Astrocyte (in vitro differentiated cells and primary cell): ENCODE measurements at regions not wholly inside any gene's neighbourhood (a gene's known extent, or its start where the extent isn't known, plus 50 kb on each side); places are given as distances from the start of the nearest gene placed in this dataset.

Source experiments
- DNase-seq: peaks from one replicate; pipeline ENCODE4 v3.0.0-alpha.2; 2010; ENCODE audit warnings: low read depth
- FAIRE-seq: peaks from 2 replicates; lab custom pipeline; 2011; peaks lifted over from hg19 to GRCh38; lab: Jason Lieb, UNC
- H2AFZ ChIP-seq: 2 replicates; pipeline ENCODE4 v1.6.0; 2012; ENCODE audit warnings: low read depth, low read length, inconsistent platforms
- H3K27ac ChIP-seq: 2 replicates; pipeline ENCODE4 v1.5.1; 2011; ENCODE audit warnings: low read depth, low read length, inconsistent platforms
- H3K27me3 ChIP-seq: 2 replicates; pipeline ENCODE4 v1.6.0; 2011; ENCODE audit warnings: low read length, inconsistent platforms; ENCODE audit not compliant: insufficient read depth
- H3K36me3 ChIP-seq: 2 replicates; pipeline ENCODE4 v1.5.1; 2011; ENCODE audit warnings: low read length, inconsistent platforms; ENCODE audit not compliant: insufficient read depth
- H3K4me1 ChIP-seq: 2 replicates; pipeline ENCODE4 v1.5.1; 2011; ENCODE audit warnings: low read length, inconsistent platforms; ENCODE audit not compliant: insufficient read depth
- H3K4me2 ChIP-seq: 2 replicates; pipeline ENCODE4 v1.6.0; 2012; ENCODE audit warnings: low read length, inconsistent platforms
- H3K4me3 ChIP-seq: 2 replicates; pipeline ENCODE4 v1.5.1; 2011; ENCODE audit warnings: low read depth, mild to moderate bottlenecking, low read length, inconsistent platforms; ENCODE audit not compliant: insufficient read depth
- H3K79me2 ChIP-seq: 2 replicates; pipeline ENCODE4 v1.6.0; 2012; ENCODE audit warnings: mild to moderate bottlenecking, low read length, inconsistent platforms; ENCODE audit not compliant: insufficient read depth
- H3K9ac ChIP-seq: 2 replicates; pipeline ENCODE4 v1.6.0; 2012; ENCODE audit warnings: mild to moderate bottlenecking, low read length, inconsistent platforms
- H3K9me3 ChIP-seq: 2 replicates; pipeline ENCODE4 v1.5.1; 2012; ENCODE audit warnings: low read depth, mild to moderate bottlenecking, low read length, inconsistent platforms; ENCODE audit not compliant: insufficient read depth
- H4K20me1 ChIP-seq: 2 replicates; pipeline ENCODE4 v1.6.0; 2012; ENCODE audit warnings: low read length, inconsistent platforms; ENCODE audit not compliant: insufficient read depth
- H3K27ac Mint-ChIP-seq: one replicate; pipeline ENCODE4 v1.8.0; 2021; ENCODE audit warnings: mild to moderate bottlenecking, mixed read lengths; ENCODE audit not compliant: unreplicated experiment
- H3K27me3 Mint-ChIP-seq: one replicate; pipeline ENCODE4 v1.8.0; 2021; ENCODE audit warnings: low read depth, mixed read lengths; ENCODE audit not compliant: unreplicated experiment
- H3K36me3 Mint-ChIP-seq: one replicate; pipeline ENCODE4 v1.8.0; 2021; ENCODE audit warnings: low read depth, mixed read lengths; ENCODE audit not compliant: unreplicated experiment
- H3K4me1 Mint-ChIP-seq: one replicate; pipeline ENCODE4 v1.8.0; 2021; ENCODE audit warnings: low read depth, mixed read lengths; ENCODE audit not compliant: unreplicated experiment
- H3K4me3 Mint-ChIP-seq: one replicate; pipeline ENCODE4 v1.8.0; 2021; ENCODE audit warnings: mild to moderate bottlenecking, moderate library complexity, mixed read lengths; ENCODE audit not compliant: unreplicated experiment
- H3K9me3 Mint-ChIP-seq: one replicate; pipeline ENCODE4 v1.8.0; 2021; ENCODE audit warnings: mild to moderate bottlenecking, mixed read lengths; ENCODE audit not compliant: unreplicated experiment
- EZH2 ChIP-seq: IDR thresholded peaks from 2 replicates; pipeline ENCODE4 v1.6.1; 2012; ENCODE audit warnings: mild to moderate bottlenecking, low read length, inconsistent platforms; ENCODE audit not compliant: insufficient read depth
- TF ChIP-seq, protein P1 (sequence below): IDR thresholded peaks from 2 replicates; pipeline ENCODE4 v1.5.1; 2011; ENCODE audit warnings: low read depth, mild to moderate bottlenecking, inconsistent platforms, low read length, moderate library complexity; ENCODE audit not compliant: insufficient read depth

DNA sequence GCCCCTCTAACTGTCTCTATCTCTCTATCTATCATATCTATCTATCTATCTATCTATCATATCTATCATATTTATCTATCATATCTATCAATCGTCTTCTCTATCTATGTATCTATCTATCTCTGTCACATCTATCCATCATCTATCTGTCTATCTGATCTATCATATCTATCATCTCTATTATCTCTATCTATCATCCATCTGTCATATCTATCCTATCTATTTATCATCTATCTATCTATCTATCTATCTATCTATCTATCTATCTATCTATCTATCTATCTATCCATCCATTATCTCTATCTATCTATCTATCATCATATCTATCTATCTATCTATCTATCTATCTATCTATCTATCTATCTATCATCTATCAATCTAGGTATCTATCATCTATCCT lies 638.0 kb downstream of the DHX35 start:
- peaks cover 1% of the 10 kb centered on the region for H3K9me3 Mint-ChIP-seq
- FAIRE-seq (no peak), DNase-seq (no peak)
- Histone ChIP-seq H2AFZ (no peak overlapping the region), H3K4me1 (no peaks in the 10 kb centered on the region), H3K27me3 (no peaks in the 10 kb centered on the region), H3K4me3 (no peak overlapping the region), H3K79me2 (no peaks in the 10 kb centered on the region), H3K4me2 (no peak overlapping the region), H3K36me3 (no peaks in the 10 kb centered on the region), H4K20me1 (no peaks in the 10 kb centered on the region), H3K9ac (no peak overlapping the region), H3K9me3 (no peaks in the 10 kb centered on the region), H3K27ac (no peak overlapping the region)
- H3K36me3 Mint-ChIP-seq, result no peaks in the 10 kb centered on the region
- no peaks in the 10 kb centered on the region for H3K4me1 Mint-ChIP-seq
- H3K27me3 Mint-ChIP-seq, result peaks cover 17% of the 10 kb centered on the region
- TF ChIP-seq, protein P1, sequence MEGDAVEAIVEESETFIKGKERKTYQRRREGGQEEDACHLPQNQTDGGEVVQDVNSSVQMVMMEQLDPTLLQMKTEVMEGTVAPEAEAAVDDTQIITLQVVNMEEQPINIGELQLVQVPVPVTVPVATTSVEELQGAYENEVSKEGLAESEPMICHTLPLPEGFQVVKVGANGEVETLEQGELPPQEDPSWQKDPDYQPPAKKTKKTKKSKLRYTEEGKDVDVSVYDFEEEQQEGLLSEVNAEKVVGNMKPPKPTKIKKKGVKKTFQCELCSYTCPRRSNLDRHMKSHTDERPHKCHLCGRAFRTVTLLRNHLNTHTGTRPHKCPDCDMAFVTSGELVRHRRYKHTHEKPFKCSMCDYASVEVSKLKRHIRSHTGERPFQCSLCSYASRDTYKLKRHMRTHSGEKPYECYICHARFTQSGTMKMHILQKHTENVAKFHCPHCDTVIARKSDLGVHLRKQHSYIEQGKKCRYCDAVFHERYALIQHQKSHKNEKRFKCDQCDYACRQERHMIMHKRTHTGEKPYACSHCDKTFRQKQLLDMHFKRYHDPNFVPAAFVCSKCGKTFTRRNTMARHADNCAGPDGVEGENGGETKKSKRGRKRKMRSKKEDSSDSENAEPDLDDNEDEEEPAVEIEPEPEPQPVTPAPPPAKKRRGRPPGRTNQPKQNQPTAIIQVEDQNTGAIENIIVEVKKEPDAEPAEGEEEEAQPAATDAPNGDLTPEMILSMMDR, result no peak
- no peak for TF ChIP-seq EZH2
- H3K4me3 Mint-ChIP-seq, result no peak overlapping the region
- no peak overlapping the region for H3K27ac Mint-ChIP-seq

GRCh38 chr20:39596554-39596953 lies 634.4 kb downstream of the DHX35 start:
- no peak overlapping the region for H3K9ac ChIP-seq
- no peaks in the 10 kb centered on the region for H3K9me3 Mint-ChIP-seq
- no peak overlapping the region for H3K4me3 ChIP-seq
- H3K27me3 Mint-ChIP-seq, result peaks cover 21% of the 10 kb centered on the region
- FAIRE-seq (no peak), DNase-seq (no peak)
- no peaks in the 10 kb centered on the region for H3K4me1 ChIP-seq
- H3K4me3 Mint-ChIP-seq, result no peak overlapping the region
- H3K4me1 Mint-ChIP-seq, result no peaks in the 10 kb centered on the region
- peaks cover 2% of the 10 kb centered on the region for H3K27me3 ChIP-seq
- no peaks in the 10 kb centered on the region for H3K9me3 ChIP-seq
- no peaks in the 10 kb centered on the region for H3K36me3 Mint-ChIP-seq
- no peaks in the 10 kb centered on the region for H3K36me3 ChIP-seq
- H3K27ac ChIP-seq, result no peak overlapping the region
- H3K4me2 ChIP-seq, result no peak overlapping the region
- no peak overlapping the region for H2AFZ ChIP-seq
- no peaks in the 10 kb centered on the region for H4K20me1 ChIP-seq
- no peak overlapping the region for H3K27ac Mint-ChIP-seq
- no peaks in the 10 kb centered on the region for H3K79me2 ChIP-seq
- TF ChIP-seq EZH2, result no peak
- TF ChIP-seq, protein P1, result no peak

GRCh38 chr20:39592371-39592770 lies 630.2 kb downstream of the DHX35 start:
- Histone ChIP-seq H3K9me3 (no peaks in the 10 kb centered on the region), H3K4me2 (no peak overlapping the region), H3K79me2 (no peaks in the 10 kb centered on the region), H3K4me3 (no peak overlapping the region), H3K27me3 (peaks cover 2% of the 10 kb centered on the region), H3K9ac (no peak overlapping the region), H3K4me1 (no peaks in the 10 kb centered on the region), H2AFZ (no peak overlapping the region), H3K36me3 (no peaks in the 10 kb centered on the region), H3K27ac (no peak overlapping the region), H4K20me1 (no peaks in the 10 kb centered on the region)
- DNase-seq, result no peak
- Mint-ChIP-seq H3K9me3 (no peaks in the 10 kb centered on the region), H3K27ac (no peak overlapping the region), H3K27me3 (peaks cover 9% of the 10 kb centered on the region), H3K4me1 (no peaks in the 10 kb centered on the region), H3K36me3 (no peaks in the 10 kb centered on the region), H3K4me3 (no peak overlapping the region)
- no peak for FAIRE-seq
- TF ChIP-seq EZH2, result no peak
- TF ChIP-seq, protein P1, result no peak
